Astrocyte (in vitro differentiated cells and primary cell): ENCODE measurements at regions not wholly inside any gene's neighbourhood (a gene's known extent, or its start where the extent isn't known, plus 50 kb on each side); places are given as distances from the start of the nearest gene placed in this dataset.
A peak's percentile ranks its signal among the peaks of the same experiment; 100 is the strongest.

Source experiments
- DNase-seq: peaks from one replicate; pipeline ENCODE4 v3.0.0-alpha.2; 2010; ENCODE audit warnings: low read depth
- FAIRE-seq: peaks from 2 replicates; lab custom pipeline; 2011; peaks lifted over from hg19 to GRCh38; lab: Jason Lieb, UNC
- H2AFZ ChIP-seq: 2 replicates; pipeline ENCODE4 v1.6.0; 2012; ENCODE audit warnings: low read depth, low read length, inconsistent platforms
- H3K27ac ChIP-seq: 2 replicates; pipeline ENCODE4 v1.5.1; 2011; ENCODE audit warnings: low read depth, low read length, inconsistent platforms
- H3K27me3 ChIP-seq: 2 replicates; pipeline ENCODE4 v1.6.0; 2011; ENCODE audit warnings: low read length, inconsistent platforms; ENCODE audit not compliant: insufficient read depth
- H3K36me3 ChIP-seq: 2 replicates; pipeline ENCODE4 v1.5.1; 2011; ENCODE audit warnings: low read length, inconsistent platforms; ENCODE audit not compliant: insufficient read depth
- H3K4me1 ChIP-seq: 2 replicates; pipeline ENCODE4 v1.5.1; 2011; ENCODE audit warnings: low read length, inconsistent platforms; ENCODE audit not compliant: insufficient read depth
- H3K4me2 ChIP-seq: 2 replicates; pipeline ENCODE4 v1.6.0; 2012; ENCODE audit warnings: low read length, inconsistent platforms
- H3K4me3 ChIP-seq: 2 replicates; pipeline ENCODE4 v1.5.1; 2011; ENCODE audit warnings: low read depth, mild to moderate bottlenecking, low read length, inconsistent platforms; ENCODE audit not compliant: insufficient read depth
- H3K79me2 ChIP-seq: 2 replicates; pipeline ENCODE4 v1.6.0; 2012; ENCODE audit warnings: mild to moderate bottlenecking, low read length, inconsistent platforms; ENCODE audit not compliant: insufficient read depth
- H3K9ac ChIP-seq: 2 replicates; pipeline ENCODE4 v1.6.0; 2012; ENCODE audit warnings: mild to moderate bottlenecking, low read length, inconsistent platforms
- H3K9me3 ChIP-seq: 2 replicates; pipeline ENCODE4 v1.5.1; 2012; ENCODE audit warnings: low read depth, mild to moderate bottlenecking, low read length, inconsistent platforms; ENCODE audit not compliant: insufficient read depth
- H4K20me1 ChIP-seq: 2 replicates; pipeline ENCODE4 v1.6.0; 2012; ENCODE audit warnings: low read length, inconsistent platforms; ENCODE audit not compliant: insufficient read depth
- H3K27ac Mint-ChIP-seq: one replicate; pipeline ENCODE4 v1.8.0; 2021; ENCODE audit warnings: mild to moderate bottlenecking, mixed read lengths; ENCODE audit not compliant: unreplicated experiment
- H3K27me3 Mint-ChIP-seq: one replicate; pipeline ENCODE4 v1.8.0; 2021; ENCODE audit warnings: low read depth, mixed read lengths; ENCODE audit not compliant: unreplicated experiment
- H3K36me3 Mint-ChIP-seq: one replicate; pipeline ENCODE4 v1.8.0; 2021; ENCODE audit warnings: low read depth, mixed read lengths; ENCODE audit not compliant: unreplicated experiment
- H3K4me1 Mint-ChIP-seq: one replicate; pipeline ENCODE4 v1.8.0; 2021; ENCODE audit warnings: low read depth, mixed read lengths; ENCODE audit not compliant: unreplicated experiment
- H3K4me3 Mint-ChIP-seq: one replicate; pipeline ENCODE4 v1.8.0; 2021; ENCODE audit warnings: mild to moderate bottlenecking, moderate library complexity, mixed read lengths; ENCODE audit not compliant: unreplicated experiment
- H3K9me3 Mint-ChIP-seq: one replicate; pipeline ENCODE4 v1.8.0; 2021; ENCODE audit warnings: mild to moderate bottlenecking, mixed read lengths; ENCODE audit not compliant: unreplicated experiment
- CTCF ChIP-seq: IDR thresholded peaks from 2 replicates; pipeline ENCODE4 v1.5.1; 2011; ENCODE audit warnings: low read depth, mild to moderate bottlenecking, inconsistent platforms, low read length, moderate library complexity; ENCODE audit not compliant: insufficient read depth
- EZH2 ChIP-seq: IDR thresholded peaks from 2 replicates; pipeline ENCODE4 v1.6.1; 2012; ENCODE audit warnings: mild to moderate bottlenecking, low read length, inconsistent platforms; ENCODE audit not compliant: insufficient read depth

DNA sequence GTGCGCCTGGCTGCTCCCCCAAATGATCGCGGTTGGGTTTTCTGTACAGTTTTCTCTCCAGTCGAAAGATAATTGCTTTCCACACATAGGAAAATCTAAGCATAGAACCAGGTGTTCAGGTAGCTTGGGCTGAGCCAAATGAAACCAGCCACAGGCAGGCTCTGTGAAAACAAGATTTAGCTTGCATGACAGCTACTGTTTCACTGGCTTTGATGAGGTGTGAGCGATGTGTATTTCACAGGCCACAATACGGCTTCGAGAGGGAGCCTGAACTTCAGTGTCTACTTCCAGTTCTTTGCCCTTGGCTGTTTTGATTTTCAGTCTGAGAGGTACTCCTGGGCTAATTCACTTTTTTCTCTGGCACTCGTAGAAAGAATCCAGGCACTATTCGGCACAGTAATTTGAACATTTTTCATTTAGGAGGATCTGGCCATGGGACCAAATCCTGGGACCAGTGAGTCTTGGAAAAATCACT lies 110.5 kb downstream of the JCAD start:
- FAIRE-seq (no peak), DNase-seq (no peak)
- Histone ChIP-seq H3K9ac (peak overlapping the region; percentile 78), H3K79me2 (no peaks in the 10 kb centered on the region), H3K4me1 (peaks cover 54% of the 10 kb centered on the region), H3K27ac (peak overlapping the region; percentile 92), H3K27me3 (no peaks in the 10 kb centered on the region), H3K4me2 (peak overlapping the region; percentile 65), H4K20me1 (no peaks in the 10 kb centered on the region), H3K36me3 (no peaks in the 10 kb centered on the region), H3K4me3 (no peak overlapping the region), H2AFZ (no peak overlapping the region), H3K9me3 (no peaks in the 10 kb centered on the region)
- H3K4me3 Mint-ChIP-seq: peak overlapping the region; percentile 4
- H3K4me1 Mint-ChIP-seq: peaks cover 50% of the 10 kb centered on the region
- H3K9me3 Mint-ChIP-seq: no peaks in the 10 kb centered on the region
- H3K27ac Mint-ChIP-seq: peak overlapping the region; percentile 88
- H3K27me3 Mint-ChIP-seq: peaks cover 2% of the 10 kb centered on the region
- no peaks in the 10 kb centered on the region for H3K36me3 Mint-ChIP-seq
- no peak for TF ChIP-seq CTCF
- TF ChIP-seq EZH2: no peak

- H3K4me3 ChIP-seq: no peak overlapping the region
- H3K4me3 Mint-ChIP-seq: no peak overlapping the region
- H3K4me2 ChIP-seq: peak overlapping the region; percentile 43
- no peaks in the 10 kb centered on the region for H3K9me3 ChIP-seq
- H3K27ac Mint-ChIP-seq: peak overlapping the region; percentile 88
- H3K79me2 ChIP-seq: no peaks in the 10 kb centered on the region
- no peak for FAIRE-seq
- no peak overlapping the region for H2AFZ ChIP-seq
- H3K4me1 Mint-ChIP-seq: peaks cover 50% of the 10 kb centered on the region
- H4K20me1 ChIP-seq: no peaks in the 10 kb centered on the region
- H3K9ac ChIP-seq: peak overlapping the region; percentile 52
- no peaks in the 10 kb centered on the region for H3K36me3 Mint-ChIP-seq
- H3K9me3 Mint-ChIP-seq: no peaks in the 10 kb centered on the region
- peaks cover 54% of the 10 kb centered on the region for H3K4me1 ChIP-seq
- H3K36me3 ChIP-seq: no peaks in the 10 kb centered on the region
- peak overlapping the region; percentile 92 for H3K27ac ChIP-seq
- DNase-seq: no peak
- H3K27me3 Mint-ChIP-seq: peaks cover 2% of the 10 kb centered on the region
- H3K27me3 ChIP-seq: no peaks in the 10 kb centered on the region
- TF ChIP-seq CTCF (no peak), EZH2 (no peak)
These were observed 111.7 kb downstream of the JCAD start for GRCh38 chr10:29947701-29948060.

DNA sequence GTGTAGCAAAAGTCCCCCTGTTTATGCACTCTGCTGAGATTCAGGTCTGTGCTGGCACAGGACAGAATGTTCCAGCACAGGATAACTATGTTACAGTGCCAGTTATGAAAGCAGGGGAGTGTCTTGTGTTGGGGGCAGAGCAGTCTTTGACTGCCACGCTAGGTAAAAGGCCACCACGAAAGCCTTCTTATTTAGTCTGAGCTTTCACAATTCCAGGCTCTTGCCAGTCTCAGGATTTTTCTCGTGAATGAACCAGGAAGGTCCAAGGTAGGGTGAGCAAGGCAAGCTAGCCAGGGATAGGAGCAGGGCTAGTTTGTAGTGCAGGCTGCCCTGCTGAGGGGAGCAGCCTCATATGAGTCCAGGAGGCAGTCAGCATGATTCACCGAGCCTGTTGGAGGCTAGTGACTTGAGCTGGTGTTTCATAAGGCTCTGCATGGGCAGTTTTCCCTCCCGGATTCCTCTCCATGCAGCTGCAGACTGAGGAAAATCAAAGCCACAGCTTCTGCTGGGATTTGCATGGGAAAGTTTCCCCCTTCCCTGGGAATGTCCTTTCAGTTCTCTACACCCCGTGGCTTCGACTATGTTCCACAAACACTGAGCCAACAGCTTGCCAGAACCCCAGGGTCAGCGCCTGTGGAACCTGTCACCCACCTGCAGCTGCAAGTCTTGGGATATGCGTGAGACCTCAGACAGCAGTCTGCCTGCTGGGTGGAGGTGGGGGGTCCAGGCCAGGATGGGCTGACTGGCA lies 112.3 kb downstream of the JCAD start:
- Mint-ChIP-seq H3K4me3 (no peak overlapping the region), H3K27me3 (peaks cover 1% of the 10 kb centered on the region), H3K9me3 (no peaks in the 10 kb centered on the region), H3K27ac (peak overlapping the region; percentile 83), H3K36me3 (no peaks in the 10 kb centered on the region), H3K4me1 (peaks cover 48% of the 10 kb centered on the region)
- peak overlapping the region; percentile 0 for H2AFZ ChIP-seq
- peak overlapping the region; percentile 92 for H3K27ac ChIP-seq
- no peaks in the 10 kb centered on the region for H3K27me3 ChIP-seq
- H3K4me2 ChIP-seq: peak overlapping the region; percentile 43
- no peaks in the 10 kb centered on the region for H3K36me3 ChIP-seq
- TF ChIP-seq EZH2 (no peak), CTCF (no peak)
- no peak overlapping the region for H3K4me3 ChIP-seq
- FAIRE-seq (peak; percentile 89), DNase-seq (peak; percentile 94)
- peak overlapping the region; percentile 52 for H3K9ac ChIP-seq
- H3K9me3 ChIP-seq: no peaks in the 10 kb centered on the region
- H3K79me2 ChIP-seq: no peaks in the 10 kb centered on the region
- H3K4me1 ChIP-seq: peaks cover 54% of the 10 kb centered on the region
- H4K20me1 ChIP-seq: no peaks in the 10 kb centered on the region
